GM23248 (cell line): ENCODE measurements at regions not wholly inside any gene's neighbourhood (a gene's known extent, or its start where the extent isn't known, plus 50 kb on each side); places are given as distances from the start of the nearest gene placed in this dataset.

Experiments
- EZH2 ChIP-seq: fragments of 200-600 bp; sonication (generic); IDR thresholded peaks from 2 replicates; pipeline ENCODE4 v1.6.1; 2018; ENCODE audit warnings: antibody characterized with exemption, mild to moderate bottlenecking; ENCODE audit not compliant: insufficient read depth, poor library complexity, severe bottlenecking
- EZH2phosphoT487 ChIP-seq: fragments of 200-600 bp; sonication (generic); IDR thresholded peaks from 2 replicates; pipeline ENCODE4 v1.6.1; 2018; ENCODE audit warnings: antibody characterized with exemption, moderate library complexity, mild to moderate bottlenecking, low read depth; ENCODE audit not compliant: insufficient read depth

GRCh38 chrX:46029777-46030176 lies 515.4 kb downstream of the ZNF674 start:
- TF ChIP-seq EZH2 (no peak), EZH2phosphoT487 (no peak)
